Islet of Langerhans (tissue), 1 donor: ENCODE measurements at regions not wholly inside any gene's neighbourhood (a gene's known extent, or its start where the extent isn't known, plus 50 kb on each side); places are given as distances from the start of the nearest gene placed in this dataset.

Experiments used
- FAIRE-seq: peaks from one replicate; lab custom pipeline; 2011; peaks lifted over from hg19 to GRCh38; lab: Jason Lieb, UNC

- FAIRE-seq = no peak
Measured at GRCh38 chr3:187954873-187955586, 198.9 kb upstream of the LPP start.

GRCh38 chr3:187955587-187955952 is 198.4 kb upstream of the LPP start:
- FAIRE-seq = no peak

GRCh38 chr3:187957165-187957581 is 196.8 kb upstream of the LPP start:
- no peak for FAIRE-seq

- FAIRE-seq = no peak
Measured at GRCh38 chr3:187957582-187957981, 196.4 kb upstream of the LPP start.

GRCh38 chr3:187958432-187959003 is 195.4 kb upstream of the LPP start:
- no peak for FAIRE-seq

GRCh38 chr3:187960820-187961219 is 193.1 kb upstream of the LPP start:
- no peak for FAIRE-seq

GRCh38 chr3:187961366-187961765 is 192.6 kb upstream of the LPP start:
- no peak for FAIRE-seq

- no peak for FAIRE-seq
Measured at GRCh38 chr3:187963003-187963676, 190.8 kb upstream of the LPP start.

- no peak for FAIRE-seq
Measured at GRCh38 chr3:187963677-187964385, 190.1 kb upstream of the LPP start.

- FAIRE-seq = no peak
Measured at GRCh38 chr3:187964760-187965159, 189.2 kb upstream of the LPP start.

- FAIRE-seq = no peak
Measured at GRCh38 chr3:187966096-187966495, 187.9 kb upstream of the LPP start.

GRCh38 chr3:187966636-187967406 is 187.1 kb upstream of the LPP start:
- FAIRE-seq = no peak

- FAIRE-seq = no peak
Measured at GRCh38 chr3:187967993-187968392, 186.0 kb upstream of the LPP start.

- no peak for FAIRE-seq
Measured at GRCh38 chr3:187968883-187969580, 184.9 kb upstream of the LPP start.

GRCh38 chr3:187969581-187969950 is 184.4 kb upstream of the LPP start:
- FAIRE-seq = no peak

GRCh38 chr3:187970106-187970505 is 183.9 kb upstream of the LPP start:
- FAIRE-seq = no peak

GRCh38 chr3:187971629-187972028 is 182.3 kb upstream of the LPP start:
- no peak for FAIRE-seq

GRCh38 chr3:187972454-187972853 is 181.5 kb upstream of the LPP start:
- no peak for FAIRE-seq

GRCh38 chr3:187973977-187974870 is 179.7 kb upstream of the LPP start:
- FAIRE-seq = no peak

- FAIRE-seq = no peak
Measured at GRCh38 chr3:187974871-187975271, 179.1 kb upstream of the LPP start.
